CMK (cell line): ENCODE measurements at regions not wholly inside any gene's neighbourhood (a gene's known extent, or its start where the extent isn't known, plus 50 kb on each side); places are given as distances from the start of the nearest gene placed in this dataset.
"Not testable (repeated sequence)": the region's sequence is repeated elsewhere in the genome, so short reads cannot be mapped to it uniquely, and the experiment has no call there.

Experiments
- DNase-seq: peaks from one replicate; pipeline ENCODE4 v3.0.0-alpha.2; 2010; ENCODE audit warnings: low read depth

GRCh38 chr16:77064037-77064436, 127.0 kb upstream of the MON1B start:
- no peak for DNase-seq

- DNase-seq = no peak
These were observed 124.0 kb upstream of the MON1B start for GRCh38 chr16:77066896-77067496.

GRCh38 chr16:77067900-77068299, 123.1 kb upstream of the MON1B start:
- DNase-seq = no peak

GRCh38 chr16:77068402-77068801, 122.6 kb upstream of the MON1B start:
- DNase-seq = no peak

GRCh38 chr16:77069929-77070328, 121.1 kb upstream of the MON1B start:
- no peak for DNase-seq

- no peak for DNase-seq
These were observed 120.3 kb upstream of the MON1B start for GRCh38 chr16:77070683-77071082.

- no peak for DNase-seq
These were observed 114.2 kb upstream of the MON1B start for GRCh38 chr16:77076839-77077238.

- no peak for DNase-seq
These were observed 113.6 kb upstream of the MON1B start for GRCh38 chr16:77077256-77077922.

- DNase-seq = no peak
These were observed 105.0 kb upstream of the MON1B start for GRCh38 chr16:77085981-77086380.

- DNase-seq = no peak
These were observed 100.9 kb upstream of the MON1B start for GRCh38 chr16:77090062-77090461.

GRCh38 chr16:77093309-77093708, 97.7 kb upstream of the MON1B start:
- DNase-seq = no peak

GRCh38 chr16:77093999-77094398, 97.0 kb upstream of the MON1B start:
- DNase-seq = no peak

- DNase-seq = no peak
These were observed 79.9 kb upstream of the MON1B start for GRCh38 chr16:77111056-77111565.

- no peak for DNase-seq
These were observed 78.2 kb upstream of the MON1B start for GRCh38 chr16:77112746-77113145.

- DNase-seq = no peak
These were observed 77.2 kb upstream of the MON1B start for GRCh38 chr16:77113835-77114234.

GRCh38 chr16:77114361-77114760, 76.6 kb upstream of the MON1B start:
- DNase-seq = not testable (repeated sequence)

- no peak for DNase-seq
These were observed 74.1 kb upstream of the MON1B start for GRCh38 chr16:77116856-77117255.

GRCh38 chr16:77117707-77118106, 73.3 kb upstream of the MON1B start:
- DNase-seq = no peak

- no peak for DNase-seq
These were observed 59.6 kb upstream of the MON1B start for GRCh38 chr16:77131398-77131797.

GRCh38 chr16:77132051-77132618, 58.9 kb upstream of the MON1B start:
- no peak for DNase-seq

GRCh38 chr16:77133706-77134105, 57.3 kb upstream of the MON1B start:
- DNase-seq = no peak

GRCh38 chr16:77137045-77137444, 53.9 kb upstream of the MON1B start:
- DNase-seq = no peak
